RWPE2 (cell line): ENCODE measurements at regions not wholly inside any gene's neighbourhood (a gene's known extent, or its start where the extent isn't known, plus 50 kb on each side); places are given as distances from the start of the nearest gene placed in this dataset.

Experiments used
- ATAC-seq: fragments of 200-7000 bp; cut with Tn5 transposase; 3 replicates; pipeline ENCODE4 v1.9.1; 2021; ENCODE audit warnings: low read depth
- DNase-seq: peaks from one replicate; pipeline ENCODE4 v3.0.0-alpha.2; 2020; ENCODE audit warnings: low spot score
- H3K27ac ChIP-seq: fragments of 450-650 bp; 2 replicates; pipeline ENCODE4 v1.5.1; 2017; ENCODE audit warnings: mild to moderate bottlenecking; ENCODE audit not compliant: poor library complexity, severe bottlenecking
- H3K27me3 ChIP-seq: fragments of 250-450 bp; sonication (Bioruptor Pico); 2 replicates; pipeline ENCODE4 v1.5.1; 2021; ENCODE audit warnings: mild to moderate bottlenecking, moderate library complexity; ENCODE audit not compliant: insufficient read depth, poor library complexity, severe bottlenecking
- H3K36me3 ChIP-seq: fragments of 250-450 bp; sonication (Bioruptor Pico); 2 replicates; pipeline ENCODE4 v1.5.1; 2020; ENCODE audit warnings: low read depth, mild to moderate bottlenecking, moderate library complexity
- H3K4me1 ChIP-seq: fragments of 250-450 bp; sonication (Bioruptor Pico); 2 replicates; pipeline ENCODE4 v1.5.1; 2021; ENCODE audit warnings: mild to moderate bottlenecking, moderate library complexity; ENCODE audit not compliant: insufficient read depth, poor library complexity, severe bottlenecking
- H3K4me3 ChIP-seq: fragments of 250-450 bp; sonication (Bioruptor Pico); 2 replicates; pipeline ENCODE4 v1.5.1; 2021; ENCODE audit warnings: mild to moderate bottlenecking, moderate library complexity; ENCODE audit not compliant: severe bottlenecking
- H3K9me3 ChIP-seq: fragments of 250-450 bp; sonication (Bioruptor Pico); 2 replicates; pipeline ENCODE4 v1.5.1; 2021; ENCODE audit warnings: mild to moderate bottlenecking, moderate library complexity; ENCODE audit not compliant: severe bottlenecking
- TF ChIP-seq, protein P1 (sequence below): fragments of 450-650 bp; IDR thresholded peaks from one replicate; pipeline ENCODE4 v1.5.1; 2017; ENCODE audit warnings: mild to moderate bottlenecking, moderate library complexity; ENCODE audit not compliant: poor library complexity, severe bottlenecking

GRCh38 chr5:124630767-124631704 is 115.4 kb downstream of the ZNF608 start:
- DNase-seq = no peak
- Histone ChIP-seq H3K4me3 (no peak overlapping the region), H3K36me3 (no peaks in the 10 kb centered on the region), H3K27me3 (no peaks in the 10 kb centered on the region), H3K9me3 (no peaks in the 10 kb centered on the region), H3K27ac (no peak overlapping the region), H3K4me1 (peaks cover 18% of the 10 kb centered on the region)
- no peak for ATAC-seq
- TF ChIP-seq, protein P1, sequence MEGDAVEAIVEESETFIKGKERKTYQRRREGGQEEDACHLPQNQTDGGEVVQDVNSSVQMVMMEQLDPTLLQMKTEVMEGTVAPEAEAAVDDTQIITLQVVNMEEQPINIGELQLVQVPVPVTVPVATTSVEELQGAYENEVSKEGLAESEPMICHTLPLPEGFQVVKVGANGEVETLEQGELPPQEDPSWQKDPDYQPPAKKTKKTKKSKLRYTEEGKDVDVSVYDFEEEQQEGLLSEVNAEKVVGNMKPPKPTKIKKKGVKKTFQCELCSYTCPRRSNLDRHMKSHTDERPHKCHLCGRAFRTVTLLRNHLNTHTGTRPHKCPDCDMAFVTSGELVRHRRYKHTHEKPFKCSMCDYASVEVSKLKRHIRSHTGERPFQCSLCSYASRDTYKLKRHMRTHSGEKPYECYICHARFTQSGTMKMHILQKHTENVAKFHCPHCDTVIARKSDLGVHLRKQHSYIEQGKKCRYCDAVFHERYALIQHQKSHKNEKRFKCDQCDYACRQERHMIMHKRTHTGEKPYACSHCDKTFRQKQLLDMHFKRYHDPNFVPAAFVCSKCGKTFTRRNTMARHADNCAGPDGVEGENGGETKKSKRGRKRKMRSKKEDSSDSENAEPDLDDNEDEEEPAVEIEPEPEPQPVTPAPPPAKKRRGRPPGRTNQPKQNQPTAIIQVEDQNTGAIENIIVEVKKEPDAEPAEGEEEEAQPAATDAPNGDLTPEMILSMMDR = no peak

GRCh38 chr5:124628721-124629596 is 117.5 kb downstream of the ZNF608 start:
- Histone ChIP-seq H3K36me3 (no peaks in the 10 kb centered on the region), H3K27me3 (no peaks in the 10 kb centered on the region), H3K9me3 (no peaks in the 10 kb centered on the region), H3K4me1 (peaks cover 11% of the 10 kb centered on the region), H3K27ac (no peak overlapping the region), H3K4me3 (no peak overlapping the region)
- peak; percentile 99 for ATAC-seq
- DNase-seq = peak; percentile 91
- TF ChIP-seq, protein P1 = no peak

GRCh38 chr5:124627815-124628595 is 118.4 kb downstream of the ZNF608 start:
- TF ChIP-seq, protein P1 = no peak
- H3K27ac ChIP-seq = no peak overlapping the region
- DNase-seq = no peak

DNA sequence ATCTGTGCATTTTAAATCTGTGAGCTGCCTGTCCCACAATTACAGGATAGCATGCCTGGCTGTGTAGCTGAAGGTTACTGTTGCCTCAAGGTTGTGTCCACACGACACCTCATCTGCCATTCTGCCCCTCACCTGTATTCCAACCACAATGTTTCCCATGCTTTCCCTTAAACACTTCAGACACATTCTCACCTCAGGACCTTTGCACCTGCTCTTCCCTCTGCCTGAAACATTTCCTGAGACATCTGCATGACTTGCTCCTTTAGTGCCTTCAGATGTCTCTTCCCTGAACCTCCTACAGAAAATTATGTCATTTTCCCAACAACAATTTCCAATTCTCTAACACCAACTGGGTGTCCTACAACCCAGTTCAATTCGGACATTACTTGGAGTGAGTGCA is 120.4 kb downstream of the ZNF608 start:
- TF ChIP-seq, protein P1 = no peak
- H3K36me3 ChIP-seq = no peaks in the 10 kb centered on the region
- no peak for ATAC-seq
- DNase-seq = no peak
- H3K27me3 ChIP-seq = no peaks in the 10 kb centered on the region
- no peak overlapping the region for H3K4me3 ChIP-seq
- H3K4me1 ChIP-seq = peaks cover 11% of the 10 kb centered on the region
- H3K27ac ChIP-seq = no peak overlapping the region
- H3K9me3 ChIP-seq = no peaks in the 10 kb centered on the region

More at GRCh38 chr5:124627815-124628595, 118.4 kb downstream of the ZNF608 start:
- no peak overlapping the region for H3K4me3 ChIP-seq
- H3K27me3 ChIP-seq = no peaks in the 10 kb centered on the region
- peaks cover 11% of the 10 kb centered on the region for H3K4me1 ChIP-seq
- no peaks in the 10 kb centered on the region for H3K9me3 ChIP-seq
- ATAC-seq = no peak
- H3K36me3 ChIP-seq = no peaks in the 10 kb centered on the region
